ENCODE measurements at regions not wholly inside any gene's neighbourhood (a gene's known extent, or its start where the extent isn't known, plus 50 kb on each side); places are given as distances from the start of the nearest gene placed in this dataset.

DNA sequence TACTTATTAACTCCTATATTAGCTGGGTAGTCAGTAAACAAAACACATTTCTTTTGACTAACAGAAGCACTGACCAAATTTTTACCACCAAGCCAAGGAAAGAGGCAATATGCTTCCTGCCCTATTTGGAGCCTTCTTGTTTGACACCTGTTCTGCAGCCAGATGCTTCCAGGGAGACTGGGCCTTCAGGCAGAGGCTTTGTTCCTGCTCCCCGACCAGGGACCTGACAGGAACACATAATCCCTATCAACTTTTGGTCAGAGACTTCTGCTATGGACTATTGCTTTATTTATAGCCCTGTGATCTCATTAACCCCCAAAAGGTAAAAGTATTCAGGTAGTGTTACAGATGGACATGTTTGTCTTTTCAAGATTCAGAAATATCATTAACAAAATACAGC, 541.3 kb downstream of the NTRK3 start:
- no peak overlapping the region for H3K27ac Mint-ChIP-seq
- no peak overlapping the region for H3K27ac ChIP-seq (ENCODE audit: low read depth in 1 of 2, low read length in 2 of 2)
- ChIA-PET POLR2A (no interaction called here), CTCF (no interaction called here)
- intact Hi-C loops (cut with DNase I, micrococcal nuclease), result no loop called here
- H3K36me3 Mint-ChIP-seq (ENCODE audit: low read depth), result no peaks in the 10 kb centered on the region
- H3K27me3 Mint-ChIP-seq, result peaks cover 5% of the 10 kb centered on the region
- no peaks in the 10 kb centered on the region for H3K9me3 ChIP-seq (ENCODE audit: control insufficient read depth in 1 of 2, insufficient read depth in 1 of 2, low read length in 2 of 2)
- H3K4me3 Mint-ChIP-seq, result no peak overlapping the region
- H3K27me3 ChIP-seq (ENCODE audit: control insufficient read depth in 1 of 2, insufficient read depth in 2 of 2, low read length in 2 of 2), result peaks cover 0 to 4% of the 10 kb centered on the region in 2 experiments
- no peak for ATAC-seq (ENCODE audit: poor library complexity)
- no peaks in the 10 kb centered on the region for H3K4me1 Mint-ChIP-seq (ENCODE audit: low read depth)
- no peak overlapping the region for H3K4me3 ChIP-seq (ENCODE audit: low read length)
- no peak for DNase-seq
- no peak for TF ChIP-seq CTCF (IDR thresholded peaks at IDR 0.05)
- H3K36me3 ChIP-seq (ENCODE audit: insufficient read depth, low read length), result no peaks in the 10 kb centered on the region
- no peaks in the 10 kb centered on the region for H3K9me3 Mint-ChIP-seq
- H3K4me1 ChIP-seq (ENCODE audit: insufficient read depth, low read length), result no peaks in the 10 kb centered on the region

DNA sequence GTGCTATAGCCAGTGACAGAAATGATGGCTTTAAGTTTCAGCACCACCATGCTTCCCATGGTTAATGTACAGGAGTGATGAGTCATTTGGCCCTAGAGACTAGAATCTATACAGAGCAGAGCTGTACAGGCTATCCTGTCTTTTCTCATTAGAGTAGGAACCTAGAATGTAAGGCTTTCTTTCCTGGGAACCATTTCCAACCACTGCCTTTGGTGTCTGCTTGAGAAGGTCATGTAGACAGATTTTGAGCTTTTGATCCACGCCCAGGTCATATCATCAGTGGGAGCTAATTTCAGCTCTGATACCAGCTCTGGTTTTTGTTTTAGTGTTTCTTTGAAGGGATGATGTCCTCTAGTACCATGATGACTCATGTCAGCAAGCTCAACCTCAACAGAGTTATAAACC, 543.1 kb downstream of the NTRK3 start:
- Histone ChIP-seq H3K4me3 (ENCODE audit: low read length) (no peak overlapping the region), H3K27me3 (ENCODE audit: control insufficient read depth in 1 of 2, insufficient read depth in 2 of 2, low read length in 2 of 2) (peaks cover 0 to 4% of the 10 kb centered on the region in 2 experiments), H3K27ac (ENCODE audit: low read depth in 1 of 2, low read length in 2 of 2) (no peak overlapping the region), H3K36me3 (ENCODE audit: insufficient read depth, low read length) (no peaks in the 10 kb centered on the region), H3K4me1 (ENCODE audit: insufficient read depth, low read length) (no peaks in the 10 kb centered on the region), H3K9me3 (ENCODE audit: control insufficient read depth in 1 of 2, insufficient read depth in 1 of 2, low read length in 2 of 2) (no peaks in the 10 kb centered on the region)
- POLR2A ChIA-PET, result no interaction called here
- H3K4me3 Mint-ChIP-seq, result no peak overlapping the region
- H3K4me1 Mint-ChIP-seq (ENCODE audit: low read depth), result no peaks in the 10 kb centered on the region
- H3K9me3 Mint-ChIP-seq, result no peaks in the 10 kb centered on the region
- intact Hi-C loops (cut with DNase I, micrococcal nuclease), result no loop called here
- CTCF ChIA-PET, result no interaction called here
- no peak for ATAC-seq (ENCODE audit: poor library complexity)
- H3K27me3 Mint-ChIP-seq, result peaks cover 5% of the 10 kb centered on the region
- TF ChIP-seq CTCF (IDR thresholded peaks at IDR 0.05), result no peak
- no peak for DNase-seq
- no peaks in the 10 kb centered on the region for H3K36me3 Mint-ChIP-seq (ENCODE audit: low read depth)
- H3K27ac Mint-ChIP-seq, result no peak overlapping the region

- Mint-ChIP-seq H3K9me3 (no peaks in the 10 kb centered on the region), H3K4me3 (no peak overlapping the region), H3K27me3 (peaks cover 5% of the 10 kb centered on the region), H3K36me3 (ENCODE audit: low read depth) (no peaks in the 10 kb centered on the region), H3K4me1 (ENCODE audit: low read depth) (no peaks in the 10 kb centered on the region), H3K27ac (no peak overlapping the region)
- Histone ChIP-seq H3K4me3 (ENCODE audit: low read length) (no peak overlapping the region), H3K27me3 (ENCODE audit: control insufficient read depth in 1 of 2, insufficient read depth in 2 of 2, low read length in 2 of 2) (peaks cover 0 to 4% of the 10 kb centered on the region in 2 experiments), H3K27ac (ENCODE audit: low read depth in 1 of 2, low read length in 2 of 2) (no peak overlapping the region), H3K36me3 (ENCODE audit: insufficient read depth, low read length) (no peaks in the 10 kb centered on the region), H3K4me1 (ENCODE audit: insufficient read depth, low read length) (no peaks in the 10 kb centered on the region), H3K9me3 (ENCODE audit: control insufficient read depth in 1 of 2, insufficient read depth in 1 of 2, low read length in 2 of 2) (no peaks in the 10 kb centered on the region)
- TF ChIP-seq CTCF (IDR thresholded peaks at IDR 0.05), result no peak
- intact Hi-C loops (cut with DNase I, micrococcal nuclease), result no loop called here
- ChIA-PET CTCF (no interaction called here), POLR2A (no interaction called here)
- no peak for DNase-seq
- ATAC-seq (ENCODE audit: poor library complexity), result no peak
Measured at GRCh38 chr15:87712211-87712610, 544.3 kb downstream of the NTRK3 start.

Data from CD4-positive, alpha-beta T cell (primary cell).